BLaER1 (cell line): ENCODE measurements at regions not wholly inside any gene's neighbourhood (a gene's known extent, or its start where the extent isn't known, plus 50 kb on each side); places are given as distances from the start of the nearest gene placed in this dataset.
A peak's percentile ranks its signal among the peaks of the same experiment; 100 is the strongest.
"Not testable (repeated sequence)": the region's sequence is repeated elsewhere in the genome, so short reads cannot be mapped to it uniquely, and the experiment has no call there.

Experiments used
- H3K27ac ChIP-seq: shearing (Covaris generic); formaldehyde crosslinking; 2 replicates; pipeline ENCODE4 v1.8.1; 2022
- H3K27me3 ChIP-seq: shearing (Covaris generic); formaldehyde crosslinking; 2 replicates; pipeline ENCODE4 v1.8.1; 2022
- H3K36me3 ChIP-seq: shearing (Covaris generic); formaldehyde crosslinking; 2 replicates; pipeline ENCODE4 v1.8.1; 2022
- H3K4me1 ChIP-seq: shearing (Covaris generic); formaldehyde crosslinking; 2 replicates; pipeline ENCODE4 v1.8.1; 2022
- H3K4me2 ChIP-seq: shearing (Covaris generic); formaldehyde crosslinking; 2 replicates; pipeline ENCODE4 v1.8.1; 2022
- H3K4me3 ChIP-seq: shearing (Covaris generic); formaldehyde crosslinking; 2 replicates; pipeline ENCODE4 v1.8.1; 2022
- H3K9ac ChIP-seq: shearing (Covaris generic); formaldehyde crosslinking; 2 replicates; pipeline ENCODE4 v1.8.1; 2022
- H3K9me3 ChIP-seq: shearing (Covaris generic); formaldehyde crosslinking; 2 replicates; pipeline ENCODE4 v1.8.1; 2022
- H4K20me1 ChIP-seq: shearing (Covaris generic); formaldehyde crosslinking; 2 replicates; pipeline ENCODE4 v1.8.1; 2022
- Cebpa-rat ChIP-seq: shearing (Covaris generic); IDR thresholded peaks from 2 replicates; pipeline ENCODE4 v1.8.1; 2022

DNA sequence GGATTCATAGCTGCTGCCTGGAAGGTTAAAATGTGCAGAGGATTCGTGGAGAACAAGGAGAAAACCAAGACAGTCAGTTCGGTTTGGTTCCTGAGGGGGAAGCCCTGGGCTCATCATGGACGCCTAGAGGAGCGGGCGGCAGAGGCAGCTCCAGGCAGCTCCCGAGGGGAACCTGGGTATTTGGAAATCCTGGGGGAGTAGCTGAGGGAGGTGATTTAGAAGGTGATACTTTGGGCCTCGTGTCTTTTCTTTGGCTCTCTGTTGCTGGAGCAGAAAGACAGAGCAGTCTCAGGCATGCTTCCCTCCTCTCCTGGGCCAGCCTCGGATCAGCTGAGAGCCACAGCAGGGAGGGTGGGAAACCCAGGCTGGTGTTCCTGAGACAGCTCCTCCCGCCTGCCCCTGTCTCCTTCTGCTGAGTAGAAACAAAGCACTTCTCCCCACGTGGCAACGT, 139.5 kb downstream of the DLL1 start:
- Histone ChIP-seq H4K20me1 (no peaks in the 10 kb centered on the region), H3K4me1 (peaks cover 85% of the 10 kb centered on the region), H3K27me3 (peaks cover 3% of the 10 kb centered on the region; the same call in 1 of the 2 replicates), H3K4me2 (peak overlapping the region; percentile 87), H3K27ac (peak overlapping the region; percentile 51; the same call in 1 of the 2 replicates), H3K9me3 (no peaks in the 10 kb centered on the region), H3K36me3 (no peaks in the 10 kb centered on the region), H3K4me3 (no peak overlapping the region), H3K9ac (0 out of 2 replicates have a peak overlapping the region, but pooled peaks have one; percentile 24)
- TF ChIP-seq Cebpa-rat: no peak

GRCh38 chr6:170150590-170150945, 140.3 kb downstream of the DLL1 start:
- Histone ChIP-seq H3K36me3 (no peaks in the 10 kb centered on the region), H3K9ac (no peak overlapping the region), H4K20me1 (no peaks in the 10 kb centered on the region), H3K4me3 (no peak overlapping the region), H3K27ac (no peak overlapping the region), H3K4me1 (peaks cover 81% of the 10 kb centered on the region), H3K9me3 (no peaks in the 10 kb centered on the region), H3K4me2 (0 out of 2 replicates have a peak overlapping the region, but pooled peaks have one; percentile 12), H3K27me3 (peaks cover 3% of the 10 kb centered on the region; the same call in 1 of the 2 replicates)
- no peak for TF ChIP-seq Cebpa-rat

GRCh38 chr6:170149681-170150589, 140.9 kb downstream of the DLL1 start:
- Histone ChIP-seq H3K36me3 (no peaks in the 10 kb centered on the region), H3K27me3 (peaks cover 3% of the 10 kb centered on the region; the same call in 1 of the 2 replicates), H3K27ac (no peak overlapping the region), H3K4me2 (peak overlapping the region; percentile 79), H3K9ac (no peak overlapping the region), H3K9me3 (no peaks in the 10 kb centered on the region), H3K4me3 (no peak overlapping the region), H4K20me1 (no peaks in the 10 kb centered on the region), H3K4me1 (peaks cover 80% of the 10 kb centered on the region)
- TF ChIP-seq Cebpa-rat: no peak

DNA sequence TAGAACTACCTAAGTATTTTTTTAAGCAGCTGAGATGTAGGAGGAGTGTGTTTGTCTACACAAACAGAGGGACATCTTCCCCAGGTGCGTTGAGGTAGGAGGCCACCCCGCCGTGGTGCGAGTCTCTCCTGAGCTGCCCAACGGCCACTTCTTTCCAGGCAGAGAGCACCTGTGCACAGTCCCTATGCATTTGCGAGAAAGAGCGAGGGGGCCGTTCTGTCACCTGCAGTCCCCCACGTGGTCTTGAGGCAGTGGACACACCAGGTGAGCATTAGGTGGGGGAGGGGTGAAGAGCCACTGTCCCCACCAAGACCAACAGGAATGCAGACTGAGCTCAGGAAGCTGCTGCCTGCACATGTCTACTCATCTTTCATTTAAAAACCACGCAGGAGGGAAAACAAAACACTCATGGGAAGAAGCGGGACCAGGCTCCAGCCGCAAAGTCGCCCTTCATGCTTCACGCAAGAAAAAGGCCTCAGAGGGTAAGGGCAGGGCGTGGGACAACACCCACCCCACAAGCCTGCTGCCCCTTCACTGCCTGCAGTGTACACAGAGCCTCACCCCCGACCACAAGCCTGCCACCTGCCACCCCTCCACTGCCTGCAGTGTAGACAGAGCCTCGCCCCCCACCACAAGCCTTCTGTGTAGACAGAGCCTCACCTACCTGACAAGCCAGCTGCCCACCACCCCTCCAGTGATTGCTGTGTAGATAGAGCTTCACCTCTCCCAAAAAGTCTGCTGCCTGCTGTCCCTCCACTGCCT, 142.0 kb downstream of the DLL1 start:
- no peak overlapping the region for H3K4me3 ChIP-seq
- peak overlapping the region; percentile 79 for H3K4me2 ChIP-seq
- H3K4me1 ChIP-seq: peaks cover 78% of the 10 kb centered on the region
- peaks cover 3% of the 10 kb centered on the region; the same call in 1 of the 2 replicates for H3K27me3 ChIP-seq
- H3K36me3 ChIP-seq: no peaks in the 10 kb centered on the region
- H3K9ac ChIP-seq: peak overlapping the region; percentile 60; the same call in 1 of the 2 replicates
- peaks cover 8% of the 10 kb centered on the region for H3K9me3 ChIP-seq
- H3K27ac ChIP-seq: peak overlapping the region; percentile 56
- no peak for TF ChIP-seq Cebpa-rat
- no peaks in the 10 kb centered on the region for H4K20me1 ChIP-seq

DNA sequence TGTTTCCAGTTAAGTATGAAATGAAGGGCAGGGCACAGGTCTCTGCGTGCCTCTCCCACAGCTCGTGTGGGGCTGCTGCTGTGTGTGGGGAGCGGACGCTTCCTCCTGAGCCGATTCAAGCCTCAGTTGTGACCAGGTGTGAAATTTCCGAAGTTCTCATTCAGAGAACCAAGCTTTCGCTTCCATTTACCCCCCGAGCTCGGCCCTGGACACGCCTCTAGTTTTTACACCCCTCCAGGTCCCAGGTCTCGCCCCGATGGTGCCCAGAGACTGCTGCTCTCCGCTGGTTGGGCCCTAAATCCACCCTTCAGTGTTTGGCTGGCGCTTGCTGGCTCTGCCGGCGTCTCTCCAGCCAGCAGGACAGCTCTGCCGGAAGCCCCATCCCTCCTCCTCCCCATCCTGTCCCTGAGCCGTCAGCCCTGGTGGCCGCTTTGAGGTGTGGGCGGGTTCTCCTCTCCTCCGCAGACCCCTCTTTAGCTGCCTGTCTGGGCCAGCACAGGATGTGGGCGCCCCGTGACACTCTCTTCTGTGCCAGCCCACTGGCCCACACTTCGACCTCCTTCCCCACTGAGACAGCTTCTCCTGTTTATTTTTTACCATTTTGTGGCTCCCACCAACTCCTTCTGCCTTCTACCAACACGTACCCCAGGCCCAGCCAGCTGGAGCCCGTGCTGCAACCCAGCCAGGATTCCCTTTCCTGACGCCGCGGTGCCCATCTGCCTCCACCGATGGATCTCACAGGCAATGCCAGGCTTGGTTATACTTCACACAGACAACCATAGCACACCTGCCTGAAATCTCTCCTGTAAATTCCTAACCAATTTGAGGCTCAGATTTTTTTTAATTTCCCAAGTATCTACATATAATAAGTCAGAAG, 142.8 kb downstream of the DLL1 start:
- H3K27ac ChIP-seq: peak overlapping the region; percentile 56
- no peak for TF ChIP-seq Cebpa-rat
- peak overlapping the region; percentile 34; the same call in 1 of the 2 replicates for H3K4me3 ChIP-seq
- H3K9ac ChIP-seq: peak overlapping the region; percentile 60
- no peaks in the 10 kb centered on the region for H3K36me3 ChIP-seq
- H3K4me2 ChIP-seq: peak overlapping the region; percentile 79
- H3K4me1 ChIP-seq: peaks cover 70% of the 10 kb centered on the region
- peaks cover 16% of the 10 kb centered on the region for H3K9me3 ChIP-seq
- H4K20me1 ChIP-seq: no peaks in the 10 kb centered on the region
- H3K27me3 ChIP-seq: peaks cover 3% of the 10 kb centered on the region; the same call in 1 of the 2 replicates

- no peaks in the 10 kb centered on the region for H3K27me3 ChIP-seq
- peak overlapping the region; percentile 79 for H3K4me2 ChIP-seq
- no peaks in the 10 kb centered on the region for H4K20me1 ChIP-seq
- peaks cover 23% of the 10 kb centered on the region for H3K9me3 ChIP-seq
- H3K4me1 ChIP-seq: peaks cover 61% of the 10 kb centered on the region
- no peak overlapping the region for H3K4me3 ChIP-seq
- peak overlapping the region; percentile 56 for H3K27ac ChIP-seq
- no peak for TF ChIP-seq Cebpa-rat
- H3K9ac ChIP-seq: peak overlapping the region; percentile 60; the same call in 1 of the 2 replicates
- H3K36me3 ChIP-seq: no peaks in the 10 kb centered on the region
Observed at GRCh38 chr6:170147056-170147787, 143.7 kb downstream of the DLL1 start.

DNA sequence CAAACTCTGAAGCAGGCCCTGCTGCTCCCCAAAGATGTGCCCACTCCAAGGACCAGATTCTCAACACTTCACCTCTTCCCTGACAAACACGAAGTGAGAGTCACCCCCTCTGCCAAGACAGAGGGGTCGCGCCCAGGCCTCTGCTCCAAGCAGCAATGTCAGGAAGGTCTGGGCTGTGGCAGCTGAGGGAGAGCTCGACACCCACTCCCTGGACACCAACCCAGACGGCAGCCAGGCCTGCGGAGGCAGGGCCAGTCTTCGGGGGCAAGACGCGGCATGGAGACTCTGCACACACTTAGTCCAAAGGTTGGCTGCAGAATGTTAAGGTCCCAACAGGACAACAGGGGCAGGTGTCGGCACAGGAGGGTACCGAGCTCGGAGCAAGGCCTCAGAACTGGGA, 144.2 kb downstream of the DLL1 start:
- no peak overlapping the region for H3K9ac ChIP-seq
- H3K9me3 ChIP-seq: peaks cover 29% of the 10 kb centered on the region
- H3K4me2 ChIP-seq: peak overlapping the region; percentile 79
- H3K4me1 ChIP-seq: peaks cover 56% of the 10 kb centered on the region
- TF ChIP-seq Cebpa-rat: no peak
- H3K27ac ChIP-seq: 0 out of 2 replicates have a peak overlapping the region, but pooled peaks have one; percentile 20
- no peaks in the 10 kb centered on the region for H3K27me3 ChIP-seq
- peaks cover 4% of the 10 kb centered on the region; the same call in 1 of the 2 replicates for H3K36me3 ChIP-seq
- no peaks in the 10 kb centered on the region for H4K20me1 ChIP-seq
- H3K4me3 ChIP-seq: no peak overlapping the region

GRCh38 chr6:170146131-170146530, 144.7 kb downstream of the DLL1 start:
- H4K20me1 ChIP-seq, H3K27me3 ChIP-seq, H3K36me3 ChIP-seq, H3K27ac ChIP-seq, H3K9ac ChIP-seq, H3K4me3 ChIP-seq: not testable (repeated sequence)
- peaks cover 34% of the 10 kb centered on the region for H3K9me3 ChIP-seq
- H3K4me1 ChIP-seq: peaks cover 51% of the 10 kb centered on the region
- peak overlapping the region; percentile 79 for H3K4me2 ChIP-seq

DNA sequence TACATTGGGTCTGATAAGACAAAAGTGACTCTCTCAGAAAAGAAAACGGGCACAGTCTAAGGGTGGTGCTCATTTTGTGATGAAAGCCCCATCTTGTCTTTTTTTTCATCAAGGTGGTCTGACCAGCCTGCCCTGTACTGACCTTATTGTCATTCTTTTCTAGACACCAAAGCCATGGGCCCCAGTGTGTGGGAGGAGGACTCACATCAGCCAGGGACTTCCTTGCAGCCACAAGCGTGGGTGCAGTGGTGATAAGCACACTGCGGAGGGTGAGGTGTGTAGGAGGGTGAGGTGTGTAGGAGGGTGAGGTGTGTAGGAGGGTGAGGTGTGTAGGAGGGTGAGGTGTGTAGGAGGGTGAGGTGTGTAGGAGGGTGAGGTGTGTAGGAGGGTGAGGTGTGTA, 145.2 kb downstream of the DLL1 start:
- H3K9ac ChIP-seq, H4K20me1 ChIP-seq, H3K4me3 ChIP-seq, H3K4me2 ChIP-seq, H3K27me3 ChIP-seq, H3K27ac ChIP-seq: not testable (repeated sequence)
- peaks cover 38% of the 10 kb centered on the region for H3K9me3 ChIP-seq
- peaks cover 14% of the 10 kb centered on the region; the same call in 1 of the 2 replicates for H3K36me3 ChIP-seq
- H3K4me1 ChIP-seq: peaks cover 46% of the 10 kb centered on the region
